ENCODE measurements at regions not wholly inside any gene's neighbourhood (a gene's known extent, or its start where the extent isn't known, plus 50 kb on each side); places are given as distances from the start of the nearest gene placed in this dataset.

- Histone ChIP-seq H3K9me2 (no peaks in the 10 kb centered on the region), H3K4me3 (ENCODE audit: low read depth in 2 of 2, low read length in 1 of 2) (no peak overlapping the region), H3K4me1 (ENCODE audit: control insufficient read depth in 1 of 2, insufficient read depth in 2 of 2, low read depth in 1 of 2, low read length in 1 of 2) (no peaks in the 10 kb centered on the region), H2AFZ (ENCODE audit: low read depth) (no peak overlapping the region), H3K4me2 (no peak overlapping the region), H3K36me3 (replicated peaks in 1 of 2; ENCODE audit: control insufficient read depth in 1 of 2, insufficient read depth in 2 of 2, low read length in 1 of 2) (no peaks in the 10 kb centered on the region), H3K79me2 (ENCODE audit: insufficient read depth) (no peaks in the 10 kb centered on the region), H4K20me1 (ENCODE audit: insufficient read depth) (no peaks in the 10 kb centered on the region), H3K9me3 (no peaks in the 10 kb centered on the region), H3K27me3 (ENCODE audit: insufficient read depth) (no peaks in the 10 kb centered on the region), H3K27ac (ENCODE audit: low read depth in 2 of 2, low read length in 1 of 2) (no peak overlapping the region), H3F3A (replicated peaks; ENCODE audit: insufficient read depth) (no peaks in the 10 kb centered on the region), H3K9ac (no peak overlapping the region)
- ChIA-PET POLR2A (no interaction called here), CTCF (no interaction called here)
- DNase-seq = no peak
- no peak for TF ChIP-seq CTCF (IDR thresholded peaks at IDR 0.05)
- TF ChIP-seq RCOR1 (IDR thresholded peaks at IDR 0.05; ENCODE audit: low read length) = no peak
- TF ChIP-seq FOSL2 (IDR thresholded peaks at IDR 0.05; ENCODE audit: borderline replicate concordance, low read depth) = no peak
- no peak for TF ChIP-seq GATA2 (CRISPR knock-in tag; IDR thresholded peaks at IDR 0.05)
Measured at GRCh38 chr4:10787365-10787764, 102.8 kb upstream of the CLNK start.

GRCh38 chr4:10784621-10785020 lies 100.1 kb upstream of the CLNK start:
- Histone ChIP-seq H3K4me2 (no peak overlapping the region), H4K20me1 (ENCODE audit: insufficient read depth) (no peaks in the 10 kb centered on the region), H3K36me3 (replicated peaks in 1 of 2; ENCODE audit: control insufficient read depth in 1 of 2, insufficient read depth in 2 of 2, low read length in 1 of 2) (no peaks in the 10 kb centered on the region), H3K9me2 (no peaks in the 10 kb centered on the region), H3F3A (replicated peaks; ENCODE audit: insufficient read depth) (no peaks in the 10 kb centered on the region), H3K27me3 (ENCODE audit: insufficient read depth) (no peaks in the 10 kb centered on the region), H2AFZ (ENCODE audit: low read depth) (no peak overlapping the region), H3K79me2 (ENCODE audit: insufficient read depth) (no peaks in the 10 kb centered on the region), H3K27ac (ENCODE audit: low read depth in 2 of 2, low read length in 1 of 2) (no peak overlapping the region), H3K4me3 (ENCODE audit: low read depth in 2 of 2, low read length in 1 of 2) (no peak overlapping the region), H3K4me1 (ENCODE audit: control insufficient read depth in 1 of 2, insufficient read depth in 2 of 2, low read depth in 1 of 2, low read length in 1 of 2) (no peaks in the 10 kb centered on the region), H3K9ac (no peak overlapping the region), H3K9me3 (no peaks in the 10 kb centered on the region)
- no peak for DNase-seq
- WGBS (ENCODE audit: low lambda C conversion rate) = 7% methylated on average over 2 of the region's 2 CpGs
- CTCF ChIA-PET = interaction anchor here (1.6 kb wide), 1 partner anchor 11 kb away, joined by 3 read pairs; no protein-coding TSS in a partner anchor
- POLR2A ChIA-PET = no interaction called here
- TF ChIP-seq FOSL2 (IDR thresholded peaks at IDR 0.05; ENCODE audit: borderline replicate concordance, low read depth) (no peak), NFIC (IDR thresholded peaks at IDR 0.05; ENCODE audit: borderline replicate concordance) (no peak), TCF12 (IDR thresholded peaks at IDR 0.05) (no peak), ELF1 (IDR thresholded peaks at IDR 0.05) (no peak), POLR2AphosphoS5 (IDR thresholded peaks at IDR 0.05; ENCODE audit: low read depth, low read length) (no peak), CTCF (IDR thresholded peaks at IDR 0.05) (no peak), TEAD4 (IDR thresholded peaks at IDR 0.05; ENCODE audit: borderline replicate concordance, insufficient read depth) (no peak), ZBTB33 (IDR thresholded peaks at IDR 0.05; ENCODE audit: borderline replicate concordance, low read depth) (no peak), GABPA (IDR thresholded peaks at IDR 0.05; ENCODE audit: low read depth) (no peak), MEF2A (IDR thresholded peaks at IDR 0.05; ENCODE audit: borderline replicate concordance, low read depth) (no peak), CHD2 (IDR thresholded peaks at IDR 0.05; ENCODE audit: low read length, partially characterized antibody) (no peak)

All from SK-N-SH (cell line).